Panc1 (cell line): ENCODE measurements at regions not wholly inside any gene's neighbourhood (a gene's known extent, or its start where the extent isn't known, plus 50 kb on each side); places are given as distances from the start of the nearest gene placed in this dataset.

ENCODE experiments used
- CTCF ChIP-seq: fragments of 450-650 bp; IDR thresholded peaks from 2 replicates; pipeline ENCODE4 v1.5.1; 2017; ENCODE audit warnings: mild to moderate bottlenecking
- SIN3A ChIP-seq: IDR thresholded peaks from 2 replicates; pipeline ENCODE4 v1.6.1; 2012; ENCODE audit warnings: low read depth, mild to moderate bottlenecking, low read length, moderate library complexity, borderline replicate concordance; ENCODE audit not compliant: insufficient read depth

GRCh38 chr7:3232228-3232627, 68.8 kb upstream of the SDK1 start:
- TF ChIP-seq CTCF, result no peak
- no peak for TF ChIP-seq SIN3A
